ENCODE measurements at regions not wholly inside any gene's neighbourhood (a gene's known extent, or its start where the extent isn't known, plus 50 kb on each side); places are given as distances from the start of the nearest gene placed in this dataset.

GRCh38 chr11:86159581-86159891 lies 85.0 kb upstream of the EED start:
- H3K27me3 ChIP-seq (ENCODE audit: control insufficient read depth, insufficient read depth, low read length) = no peaks in the 10 kb centered on the region; the same call in 1 of the 2 replicates
- H3K9me3 ChIP-seq (ENCODE audit: control insufficient read depth, insufficient read depth, low read depth, low read length) = no peaks in the 10 kb centered on the region
- H3K36me3 ChIP-seq (ENCODE audit: control insufficient read depth, insufficient read depth, low read length) = no peaks in the 10 kb centered on the region
- ChIA-PET CTCF (no interaction called here), POLR2A (no interaction called here)
- DNase-seq (ENCODE audit: low read depth, low spot score) (no peak), ATAC-seq (no peak)
- no TSS peak for BruUV-seq (replicated peaks)
- H3K27ac ChIP-seq (ENCODE audit: low read length) = no peak overlapping the region
- no peak overlapping the region for H3K4me3 ChIP-seq (ENCODE audit: low read depth in 2 of 2, low read length in 2 of 2)
- no peak for TF ChIP-seq POLR2AphosphoS5 (IDR thresholded peaks at IDR 0.05; ENCODE audit: low read depth, low read length)
- TF ChIP-seq, protein P1, sequence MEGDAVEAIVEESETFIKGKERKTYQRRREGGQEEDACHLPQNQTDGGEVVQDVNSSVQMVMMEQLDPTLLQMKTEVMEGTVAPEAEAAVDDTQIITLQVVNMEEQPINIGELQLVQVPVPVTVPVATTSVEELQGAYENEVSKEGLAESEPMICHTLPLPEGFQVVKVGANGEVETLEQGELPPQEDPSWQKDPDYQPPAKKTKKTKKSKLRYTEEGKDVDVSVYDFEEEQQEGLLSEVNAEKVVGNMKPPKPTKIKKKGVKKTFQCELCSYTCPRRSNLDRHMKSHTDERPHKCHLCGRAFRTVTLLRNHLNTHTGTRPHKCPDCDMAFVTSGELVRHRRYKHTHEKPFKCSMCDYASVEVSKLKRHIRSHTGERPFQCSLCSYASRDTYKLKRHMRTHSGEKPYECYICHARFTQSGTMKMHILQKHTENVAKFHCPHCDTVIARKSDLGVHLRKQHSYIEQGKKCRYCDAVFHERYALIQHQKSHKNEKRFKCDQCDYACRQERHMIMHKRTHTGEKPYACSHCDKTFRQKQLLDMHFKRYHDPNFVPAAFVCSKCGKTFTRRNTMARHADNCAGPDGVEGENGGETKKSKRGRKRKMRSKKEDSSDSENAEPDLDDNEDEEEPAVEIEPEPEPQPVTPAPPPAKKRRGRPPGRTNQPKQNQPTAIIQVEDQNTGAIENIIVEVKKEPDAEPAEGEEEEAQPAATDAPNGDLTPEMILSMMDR (IDR thresholded peaks at IDR 0.05) = no peak
- no peak for TF ChIP-seq TCF7L2 (IDR thresholded peaks at IDR 0.05; ENCODE audit: low read depth, low read length)
- no peak for TF ChIP-seq SIN3A (IDR thresholded peaks at IDR 0.05; ENCODE audit: borderline replicate concordance, insufficient read depth, low read depth, low read length)
- TF ChIP-seq, protein P2, sequence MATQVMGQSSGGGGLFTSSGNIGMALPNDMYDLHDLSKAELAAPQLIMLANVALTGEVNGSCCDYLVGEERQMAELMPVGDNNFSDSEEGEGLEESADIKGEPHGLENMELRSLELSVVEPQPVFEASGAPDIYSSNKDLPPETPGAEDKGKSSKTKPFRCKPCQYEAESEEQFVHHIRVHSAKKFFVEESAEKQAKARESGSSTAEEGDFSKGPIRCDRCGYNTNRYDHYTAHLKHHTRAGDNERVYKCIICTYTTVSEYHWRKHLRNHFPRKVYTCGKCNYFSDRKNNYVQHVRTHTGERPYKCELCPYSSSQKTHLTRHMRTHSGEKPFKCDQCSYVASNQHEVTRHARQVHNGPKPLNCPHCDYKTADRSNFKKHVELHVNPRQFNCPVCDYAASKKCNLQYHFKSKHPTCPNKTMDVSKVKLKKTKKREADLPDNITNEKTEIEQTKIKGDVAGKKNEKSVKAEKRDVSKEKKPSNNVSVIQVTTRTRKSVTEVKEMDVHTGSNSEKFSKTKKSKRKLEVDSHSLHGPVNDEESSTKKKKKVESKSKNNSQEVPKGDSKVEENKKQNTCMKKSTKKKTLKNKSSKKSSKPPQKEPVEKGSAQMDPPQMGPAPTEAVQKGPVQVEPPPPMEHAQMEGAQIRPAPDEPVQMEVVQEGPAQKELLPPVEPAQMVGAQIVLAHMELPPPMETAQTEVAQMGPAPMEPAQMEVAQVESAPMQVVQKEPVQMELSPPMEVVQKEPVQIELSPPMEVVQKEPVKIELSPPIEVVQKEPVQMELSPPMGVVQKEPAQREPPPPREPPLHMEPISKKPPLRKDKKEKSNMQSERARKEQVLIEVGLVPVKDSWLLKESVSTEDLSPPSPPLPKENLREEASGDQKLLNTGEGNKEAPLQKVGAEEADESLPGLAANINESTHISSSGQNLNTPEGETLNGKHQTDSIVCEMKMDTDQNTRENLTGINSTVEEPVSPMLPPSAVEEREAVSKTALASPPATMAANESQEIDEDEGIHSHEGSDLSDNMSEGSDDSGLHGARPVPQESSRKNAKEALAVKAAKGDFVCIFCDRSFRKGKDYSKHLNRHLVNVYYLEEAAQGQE (IDR thresholded peaks at IDR 0.05; ENCODE audit: insufficient read depth in 1 of 2, low read depth in 2 of 2, low read length in 1 of 2) = no peak
- in situ Hi-C loops (cut with HindIII; ENCODE audit: low pct_unique_long_range_greater_than_20kb, low sequenced_read_pairs) (no loop called here), intact Hi-C loops (cut with micrococcal nuclease; ENCODE audit: unreplicated experiment) (no loop called here)
- no peaks in the 10 kb centered on the region for H3K4me1 ChIP-seq (ENCODE audit: control insufficient read depth, insufficient read depth, low read length)

DNA sequence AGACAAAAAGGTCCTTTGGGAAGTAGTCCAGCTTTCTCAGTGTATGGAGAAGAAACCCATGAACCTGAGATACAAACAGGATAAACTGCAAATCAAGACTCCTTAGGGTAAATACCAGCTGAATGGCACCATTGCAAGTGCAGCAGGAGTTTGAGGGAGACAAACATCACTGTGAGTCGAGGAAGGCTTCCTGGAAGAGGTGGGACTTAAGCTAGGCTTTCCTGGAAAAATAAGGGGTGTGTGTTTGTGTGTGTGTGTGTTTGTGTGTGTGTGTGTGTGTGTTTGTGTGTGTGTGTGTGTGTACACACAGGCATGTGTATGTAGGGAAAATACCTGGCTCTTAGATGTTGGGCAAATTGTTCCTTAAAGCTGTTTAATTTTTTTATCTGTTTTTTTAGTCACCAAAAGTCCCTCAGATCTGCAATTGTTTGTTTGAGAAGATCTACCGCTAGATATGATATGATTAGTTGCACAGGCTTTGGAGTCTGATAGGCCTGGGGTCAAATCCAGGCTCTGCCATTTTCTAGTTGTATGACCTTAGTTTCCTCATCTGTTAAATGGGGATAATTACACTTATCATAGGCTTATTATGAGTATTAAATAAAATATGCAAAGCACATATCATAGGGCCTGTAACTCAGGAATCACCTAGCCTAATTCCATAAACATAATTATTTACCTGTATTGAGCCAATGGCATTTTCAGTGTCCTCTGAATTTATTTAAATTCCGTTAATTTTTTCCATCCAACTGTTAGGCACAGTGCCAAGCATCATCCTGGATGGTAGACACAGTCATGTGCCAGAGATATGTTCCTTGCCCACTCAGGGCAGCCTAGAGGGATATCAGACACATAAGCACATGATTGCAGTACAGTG lies 85.6 kb upstream of the EED start:
- no peak overlapping the region for H3K4me3 ChIP-seq (ENCODE audit: low read depth in 2 of 2, low read length in 2 of 2)
- ATAC-seq (no peak), DNase-seq (ENCODE audit: low read depth, low spot score) (no peak)
- no peaks in the 10 kb centered on the region for H3K27me3 ChIP-seq (ENCODE audit: control insufficient read depth, insufficient read depth, low read length)
- ChIA-PET CTCF (no interaction called here), POLR2A (no interaction called here)
- intact Hi-C loops (cut with micrococcal nuclease; ENCODE audit: unreplicated experiment) (no loop called here), in situ Hi-C loops (cut with HindIII; ENCODE audit: low pct_unique_long_range_greater_than_20kb, low sequenced_read_pairs) (no loop called here)
- no peaks in the 10 kb centered on the region for H3K9me3 ChIP-seq (ENCODE audit: control insufficient read depth, insufficient read depth, low read depth, low read length)
- H3K36me3 ChIP-seq (ENCODE audit: control insufficient read depth, insufficient read depth, low read length) = no peaks in the 10 kb centered on the region
- no TSS peak for BruUV-seq (replicated peaks)
- no peaks in the 10 kb centered on the region for H3K4me1 ChIP-seq (ENCODE audit: control insufficient read depth, insufficient read depth, low read length)
- H3K27ac ChIP-seq (ENCODE audit: low read length) = no peak overlapping the region
- no peak for TF ChIP-seq POLR2AphosphoS5 (IDR thresholded peaks at IDR 0.05; ENCODE audit: low read depth, low read length)
- TF ChIP-seq, protein P1 (IDR thresholded peaks at IDR 0.05) = no peak
- TF ChIP-seq, protein P2 (IDR thresholded peaks at IDR 0.05; ENCODE audit: insufficient read depth in 1 of 2, low read depth in 2 of 2, low read length in 1 of 2) = no peak
- TF ChIP-seq TCF7L2 (IDR thresholded peaks at IDR 0.05; ENCODE audit: low read depth, low read length) = no peak
- no peak for TF ChIP-seq SIN3A (IDR thresholded peaks at IDR 0.05; ENCODE audit: borderline replicate concordance, insufficient read depth, low read depth, low read length)

All from Panc1 (cell line).